ENCODE measurements at regions not wholly inside any gene's neighbourhood (a gene's known extent, or its start where the extent isn't known, plus 50 kb on each side); places are given as distances from the start of the nearest gene placed in this dataset.

DNA sequence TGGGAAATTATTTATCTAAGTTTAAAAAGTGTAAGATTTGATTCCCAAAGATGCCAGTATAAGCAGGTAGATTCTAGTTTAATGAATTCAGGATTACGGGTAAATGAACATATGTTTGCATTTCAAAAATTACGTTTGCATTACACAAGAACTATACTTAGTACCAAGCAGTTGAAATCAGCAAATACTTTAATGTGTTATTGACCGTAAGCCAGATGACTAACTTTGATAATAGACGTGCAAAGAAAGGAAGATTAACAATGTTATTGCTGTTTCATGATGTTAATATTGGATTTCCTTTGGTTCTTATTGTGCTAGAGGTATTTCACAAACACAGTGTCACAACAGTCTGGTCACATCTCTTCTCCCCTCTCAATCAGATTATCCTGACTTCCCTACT is 294.7 kb downstream of the TDRD15 start:
- no peak for TF ChIP-seq POLR2AphosphoS5 (IDR thresholded peaks at IDR 0.05; ENCODE audit: borderline replicate concordance, low read depth, low read length)
- TF ChIP-seq EZH2 (IDR thresholded peaks at IDR 0.05), result no peak
- no peak for TF ChIP-seq FOXP2 (optimal IDR thresholded peaks at IDR 0.05; ENCODE audit: control extremely low read depth, extremely low read length, insufficient read depth)

Measured in SK-N-MC (cell line).